ENCODE measurements at regions not wholly inside any gene's neighbourhood (a gene's known extent, or its start where the extent isn't known, plus 50 kb on each side); places are given as distances from the start of the nearest gene placed in this dataset.
A peak's percentile ranks its signal among the peaks of the same experiment; 100 is the strongest.

DNA sequence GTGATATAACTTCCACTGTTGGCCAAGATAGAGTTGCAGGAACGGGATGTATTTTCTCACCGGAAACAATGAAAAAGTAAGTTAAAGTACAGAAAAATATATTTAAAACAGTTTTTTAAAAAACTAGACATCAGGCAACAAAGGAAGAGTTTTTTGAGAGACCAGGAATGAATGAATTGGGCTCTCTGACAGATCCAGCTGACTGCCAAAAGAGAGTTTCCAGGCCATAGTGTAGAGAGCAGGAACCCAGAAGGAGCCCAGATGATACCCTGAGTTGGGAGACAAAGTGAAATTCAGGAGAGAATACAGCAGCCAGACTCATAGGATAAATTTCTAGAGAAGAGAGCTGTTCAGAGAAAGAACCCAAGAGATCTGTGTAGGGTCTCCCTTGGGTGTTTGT is 362.6 kb upstream of the SMIM21 start:
- Mint-ChIP-seq H3K27me3 (ENCODE audit: low read depth) (no peaks in the 10 kb centered on the region), H3K4me1 (peaks cover 2% of the 10 kb centered on the region), H3K4me3 (no peak overlapping the region), H3K27ac (no peak overlapping the region), H3K36me3 (peaks cover 2% of the 10 kb centered on the region), H3K9me3 (peaks cover 23% of the 10 kb centered on the region)
- no peak for DNase-seq (ENCODE audit: low spot score in 2 of 2, unreplicated experiment in 2 of 2)
- TF ChIP-seq CTCF (IDR thresholded peaks at IDR 0.05; ENCODE audit: unreplicated experiment) = no peak

GRCh38 chr18:75785834-75786233 is 358.3 kb upstream of the SMIM21 start:
- H3K27me3 Mint-ChIP-seq (ENCODE audit: low read depth) = no peaks in the 10 kb centered on the region
- peaks cover 20% of the 10 kb centered on the region for H3K4me1 Mint-ChIP-seq

DNA sequence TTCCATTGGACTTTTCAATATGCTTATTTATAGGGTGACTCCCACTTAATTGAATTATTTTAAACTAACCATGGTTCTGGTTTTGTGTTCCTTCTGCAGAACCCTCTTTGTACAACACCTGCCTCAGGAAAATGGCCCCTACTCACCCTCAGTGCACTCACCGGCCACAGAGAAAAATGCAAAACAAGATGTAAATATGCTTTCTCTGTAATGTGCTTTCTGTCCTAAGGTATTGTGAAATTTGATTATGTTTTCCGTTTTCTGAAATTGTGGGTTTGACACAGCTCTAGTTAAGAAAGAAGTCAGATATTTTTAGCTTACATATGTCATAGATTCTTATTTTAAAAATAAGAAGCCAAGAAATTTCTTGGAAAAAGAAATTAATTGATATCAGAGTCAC is 357.7 kb upstream of the SMIM21 start:
- no peak for DNase-seq (ENCODE audit: low spot score in 2 of 2, unreplicated experiment in 2 of 2)
- no peak for TF ChIP-seq CTCF (IDR thresholded peaks at IDR 0.05; ENCODE audit: unreplicated experiment)
- H3K4me1 Mint-ChIP-seq = peaks cover 20% of the 10 kb centered on the region
- no peaks in the 10 kb centered on the region for H3K36me3 Mint-ChIP-seq
- H3K9me3 Mint-ChIP-seq = no peaks in the 10 kb centered on the region
- H3K4me3 Mint-ChIP-seq = no peak overlapping the region
- no peak overlapping the region for H3K27ac Mint-ChIP-seq
- H3K27me3 Mint-ChIP-seq (ENCODE audit: low read depth) = no peaks in the 10 kb centered on the region

More at GRCh38 chr18:75785834-75786233, 358.3 kb upstream of the SMIM21 start:
- no peaks in the 10 kb centered on the region for H3K9me3 Mint-ChIP-seq
- no peak for DNase-seq (ENCODE audit: low spot score in 2 of 2, unreplicated experiment in 2 of 2)
- no peak overlapping the region for H3K4me3 Mint-ChIP-seq
- H3K27ac Mint-ChIP-seq = no peak overlapping the region
- TF ChIP-seq CTCF (IDR thresholded peaks at IDR 0.05; ENCODE audit: unreplicated experiment) = no peak
- no peaks in the 10 kb centered on the region for H3K36me3 Mint-ChIP-seq

GRCh38 chr18:75784390-75784789 is 356.9 kb upstream of the SMIM21 start:
- Mint-ChIP-seq H3K27ac (no peak overlapping the region), H3K4me1 (peaks cover 20% of the 10 kb centered on the region), H3K36me3 (no peaks in the 10 kb centered on the region), H3K27me3 (ENCODE audit: low read depth) (no peaks in the 10 kb centered on the region), H3K9me3 (no peaks in the 10 kb centered on the region), H3K4me3 (peak overlapping the region; percentile 58)
- TF ChIP-seq CTCF (IDR thresholded peaks at IDR 0.05; ENCODE audit: unreplicated experiment) = no peak
- DNase-seq (ENCODE audit: low spot score in 2 of 2, unreplicated experiment in 2 of 2) = no peak

- no peaks in the 10 kb centered on the region for H3K36me3 Mint-ChIP-seq
- H3K27me3 Mint-ChIP-seq (ENCODE audit: low read depth) = no peaks in the 10 kb centered on the region
- no peak overlapping the region for H3K27ac Mint-ChIP-seq
- H3K9me3 Mint-ChIP-seq = no peaks in the 10 kb centered on the region
- H3K4me1 Mint-ChIP-seq = peaks cover 20% of the 10 kb centered on the region
- no peak for TF ChIP-seq CTCF (IDR thresholded peaks at IDR 0.05; ENCODE audit: unreplicated experiment)
- peak overlapping the region; percentile 58 for H3K4me3 Mint-ChIP-seq
- no peak for DNase-seq (ENCODE audit: low spot score in 2 of 2, unreplicated experiment in 2 of 2)
These were observed 356.2 kb upstream of the SMIM21 start for GRCh38 chr18:75783566-75784281.
